Peyer's patch (tissue), 4 donors: ENCODE measurements at regions not wholly inside any gene's neighbourhood (a gene's known extent, or its start where the extent isn't known, plus 50 kb on each side); places are given as distances from the start of the nearest gene placed in this dataset.

ENCODE experiments used
- CTCF ChIP-seq, 6 experiments: fragments of 450-650 bp in 4 of 6; fragments of 200-600 bp in 2 of 6; sonication (generic) in 1 of 6; IDR thresholded peaks; one replicate each; pipeline ENCODE4 v1.5.1; 2017 to 2019; ENCODE audit warnings: antibody characterized with exemption in 6 of 6, mild to moderate bottlenecking in 3 of 6, moderate library complexity in 1 of 6
- POLR2A ChIP-seq, 2 donors: fragments of 450-650 bp; IDR thresholded peaks; one replicate each; pipeline ENCODE4 v1.5.1; 2017; ENCODE audit warnings: antibody characterized with exemption in 2 of 2, mild to moderate bottlenecking in 2 of 2, moderate library complexity in 2 of 2

GRCh38 chr2:61758159-61758558 is 95.7 kb downstream of the FAM161A start:
- no peak for TF ChIP-seq POLR2A (IDR thresholded peaks at IDR 0.05)
- no peak for TF ChIP-seq CTCF (IDR thresholded peaks at IDR 0.05)
